K562 (cell line): ENCODE measurements at regions not wholly inside any gene's neighbourhood (a gene's known extent, or its start where the extent isn't known, plus 50 kb on each side); places are given as distances from the start of the nearest gene placed in this dataset.

Source experiments
- ASH1L ChIP-seq: fragments of 450-650 bp; IDR thresholded peaks from 2 replicates; pipeline ENCODE4 v1.6.1; 2018; ENCODE audit warnings: borderline replicate concordance, mild to moderate bottlenecking, low read depth; ENCODE audit not compliant: partially characterized antibody
- ATF1 ChIP-seq, 2 experiments: fragments of 450-650 bp in 1 of 2; IDR thresholded peaks; 2 replicates each; pipeline ENCODE4 v1.6.1; 2016; ENCODE audit warnings: missing compliant biosample characterization in 1 of 2, missing genetic modification characterization in 1 of 2
- CTBP1 ChIP-seq: fragments of 450-650 bp; IDR thresholded peaks from 2 replicates; pipeline ENCODE4 v1.6.1; 2016; ENCODE audit warnings: borderline replicate concordance
- DDX20 ChIP-seq: fragments of 450-650 bp; IDR thresholded peaks from 2 replicates; pipeline ENCODE4 v1.6.1; 2016; ENCODE audit warnings: missing genetic modification characterization, low read depth, mild to moderate bottlenecking, missing compliant biosample characterization, moderate library complexity
- FOS ChIP-seq: IDR thresholded peaks from 3 replicates; pipeline ENCODE4 v1.6.1; 2011; ENCODE audit not compliant: insufficient read length; ENCODE audit errors: extremely low read depth
- GTF2A2 ChIP-seq: IDR thresholded peaks from 2 replicates; pipeline ENCODE4 v1.6.1; 2016; ENCODE audit warnings: mild to moderate bottlenecking, missing genetic modification characterization, missing compliant biosample characterization
- KLF16 ChIP-seq: IDR thresholded peaks from 2 replicates; pipeline ENCODE4 v1.6.1; 2016; ENCODE audit warnings: antibody characterized with exemption
- SIRT6 ChIP-seq: IDR thresholded peaks from one replicate; pipeline ENCODE4 v1.6.1; 2012; ENCODE audit warnings: low read depth, mild to moderate bottlenecking, control low read depth, inconsistent platforms, low read length, moderate library complexity
- TAF1 ChIP-seq: IDR thresholded peaks from 2 replicates; pipeline ENCODE4 v1.6.1; 2011; ENCODE audit warnings: mild to moderate bottlenecking, low read length, moderate library complexity; ENCODE audit not compliant: insufficient read depth, control insufficient read depth, severe bottlenecking; ENCODE audit errors: extremely low read depth
- TEAD2 ChIP-seq: fragments of 450-650 bp; IDR thresholded peaks from 2 replicates; pipeline ENCODE4 v1.6.1; 2016; ENCODE audit warnings: missing genetic modification characterization, control low read depth, missing compliant biosample characterization
- TF ChIP-seq, protein P1 (sequence below), 2 experiments: IDR thresholded peaks; 2 replicates each; pipeline ENCODE4 v1.6.1; 2012; ENCODE audit warnings: improper control_type of control experiment in 2 of 2, low read depth in 2 of 2, low read length in 2 of 2, borderline replicate concordance in 1 of 2
- TF ChIP-seq, protein P2 (sequence below), 3 experiments: IDR thresholded peaks in 2 of 3; conservative IDR thresholded peaks in 1 of 3; 2 replicates each; pipeline ENCODE4 v1.5.1; 2011 to 2012; ENCODE audit warnings: low read length in 3 of 3, mild to moderate bottlenecking in 3 of 3, control low read depth in 2 of 3, improper control_type of control experiment in 1 of 3, inconsistent platforms in 1 of 3, low read depth in 1 of 3, mixed read lengths in 1 of 3, moderate library complexity in 1 of 3; ENCODE audit not compliant: insufficient read depth in 2 of 3
- TF ChIP-seq, protein P3 (sequence below): IDR thresholded peaks from 2 replicates; pipeline ENCODE4 v1.6.1; 2014; ENCODE audit warnings: antibody characterized with exemption
- TF ChIP-seq, protein P4 (sequence below): fragments of 250-450 bp; sonication (Bioruptor Pico); IDR thresholded peaks from 2 replicates; pipeline ENCODE4 v1.8.0; 2022; ENCODE audit warnings: inconsistent platforms, mild to moderate bottlenecking, moderate library complexity, borderline replicate concordance
- TF ChIP-seq, protein P5 (sequence below), 2 experiments: fragments of 450-650 bp; IDR thresholded peaks; 2 replicates each; pipeline ENCODE4 v1.6.1; 2018; ENCODE audit warnings: mild to moderate bottlenecking in 2 of 2, low read depth in 1 of 2; ENCODE audit not compliant: partially characterized antibody in 2 of 2
- TF ChIP-seq, protein P6 (sequence below): fragments of 450-650 bp; IDR thresholded peaks from 2 replicates; pipeline ENCODE4 v1.6.1; 2016; ENCODE audit warnings: low read depth, mild to moderate bottlenecking, moderate library complexity

DNA sequence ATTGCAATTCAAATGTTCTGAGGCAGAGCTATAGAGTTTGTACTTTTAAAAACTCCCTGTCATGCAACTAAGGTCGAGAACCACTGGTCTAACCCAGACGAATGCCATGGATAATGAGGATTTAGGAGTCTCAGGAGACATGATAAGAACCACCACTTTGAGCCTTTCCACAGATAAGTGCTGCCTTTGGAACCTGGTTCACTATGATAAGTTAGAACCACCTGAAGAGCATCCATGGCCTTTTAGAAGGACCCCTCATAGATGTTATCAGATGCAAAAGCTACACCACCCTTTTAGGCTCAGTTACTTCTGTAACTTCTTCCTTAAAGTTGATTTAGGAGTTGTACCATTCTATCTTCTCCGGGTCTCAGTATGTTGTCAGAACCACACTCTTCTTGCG is 350.6 kb upstream of the CCL2 start (continued):
- TF ChIP-seq SIRT6 = no peak
- TF ChIP-seq ASH1L = no peak
- no peak for TF ChIP-seq FOS
- TF ChIP-seq, protein P1, sequence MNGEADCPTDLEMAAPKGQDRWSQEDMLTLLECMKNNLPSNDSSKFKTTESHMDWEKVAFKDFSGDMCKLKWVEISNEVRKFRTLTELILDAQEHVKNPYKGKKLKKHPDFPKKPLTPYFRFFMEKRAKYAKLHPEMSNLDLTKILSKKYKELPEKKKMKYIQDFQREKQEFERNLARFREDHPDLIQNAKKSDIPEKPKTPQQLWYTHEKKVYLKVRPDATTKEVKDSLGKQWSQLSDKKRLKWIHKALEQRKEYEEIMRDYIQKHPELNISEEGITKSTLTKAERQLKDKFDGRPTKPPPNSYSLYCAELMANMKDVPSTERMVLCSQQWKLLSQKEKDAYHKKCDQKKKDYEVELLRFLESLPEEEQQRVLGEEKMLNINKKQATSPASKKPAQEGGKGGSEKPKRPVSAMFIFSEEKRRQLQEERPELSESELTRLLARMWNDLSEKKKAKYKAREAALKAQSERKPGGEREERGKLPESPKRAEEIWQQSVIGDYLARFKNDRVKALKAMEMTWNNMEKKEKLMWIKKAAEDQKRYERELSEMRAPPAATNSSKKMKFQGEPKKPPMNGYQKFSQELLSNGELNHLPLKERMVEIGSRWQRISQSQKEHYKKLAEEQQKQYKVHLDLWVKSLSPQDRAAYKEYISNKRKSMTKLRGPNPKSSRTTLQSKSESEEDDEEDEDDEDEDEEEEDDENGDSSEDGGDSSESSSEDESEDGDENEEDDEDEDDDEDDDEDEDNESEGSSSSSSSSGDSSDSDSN (IDR thresholded peaks at IDR 0.05; ENCODE audit: borderline replicate concordance in 1 of 2, low read depth in 2 of 2, low read length in 2 of 2) = no peak
- no peak for TF ChIP-seq ATF1 (CRISPR knock-in tag; IDR thresholded peaks at IDR 0.05)
- TF ChIP-seq ATF1 (tag; IDR thresholded peaks at IDR 0.05) = no peak
- no peak for TF ChIP-seq TAF1
- TF ChIP-seq GTF2A2 (tag) = no peak
- TF ChIP-seq, protein P2, sequence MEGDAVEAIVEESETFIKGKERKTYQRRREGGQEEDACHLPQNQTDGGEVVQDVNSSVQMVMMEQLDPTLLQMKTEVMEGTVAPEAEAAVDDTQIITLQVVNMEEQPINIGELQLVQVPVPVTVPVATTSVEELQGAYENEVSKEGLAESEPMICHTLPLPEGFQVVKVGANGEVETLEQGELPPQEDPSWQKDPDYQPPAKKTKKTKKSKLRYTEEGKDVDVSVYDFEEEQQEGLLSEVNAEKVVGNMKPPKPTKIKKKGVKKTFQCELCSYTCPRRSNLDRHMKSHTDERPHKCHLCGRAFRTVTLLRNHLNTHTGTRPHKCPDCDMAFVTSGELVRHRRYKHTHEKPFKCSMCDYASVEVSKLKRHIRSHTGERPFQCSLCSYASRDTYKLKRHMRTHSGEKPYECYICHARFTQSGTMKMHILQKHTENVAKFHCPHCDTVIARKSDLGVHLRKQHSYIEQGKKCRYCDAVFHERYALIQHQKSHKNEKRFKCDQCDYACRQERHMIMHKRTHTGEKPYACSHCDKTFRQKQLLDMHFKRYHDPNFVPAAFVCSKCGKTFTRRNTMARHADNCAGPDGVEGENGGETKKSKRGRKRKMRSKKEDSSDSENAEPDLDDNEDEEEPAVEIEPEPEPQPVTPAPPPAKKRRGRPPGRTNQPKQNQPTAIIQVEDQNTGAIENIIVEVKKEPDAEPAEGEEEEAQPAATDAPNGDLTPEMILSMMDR (IDR thresholded peaks at IDR 0.05 in 2 of 3, conservative IDR thresholded peaks at IDR 0.05 in 1 of 3; ENCODE audit: insufficient read depth in 2 of 3, low read depth in 1 of 3, low read length in 3 of 3) = no peak
- no peak for TF ChIP-seq TEAD2
- no peak for TF ChIP-seq DDX20 (tag)
- TF ChIP-seq CTBP1 = peak; percentile 96; the same call in 1 of the 2 replicates
- TF ChIP-seq, protein P3, sequence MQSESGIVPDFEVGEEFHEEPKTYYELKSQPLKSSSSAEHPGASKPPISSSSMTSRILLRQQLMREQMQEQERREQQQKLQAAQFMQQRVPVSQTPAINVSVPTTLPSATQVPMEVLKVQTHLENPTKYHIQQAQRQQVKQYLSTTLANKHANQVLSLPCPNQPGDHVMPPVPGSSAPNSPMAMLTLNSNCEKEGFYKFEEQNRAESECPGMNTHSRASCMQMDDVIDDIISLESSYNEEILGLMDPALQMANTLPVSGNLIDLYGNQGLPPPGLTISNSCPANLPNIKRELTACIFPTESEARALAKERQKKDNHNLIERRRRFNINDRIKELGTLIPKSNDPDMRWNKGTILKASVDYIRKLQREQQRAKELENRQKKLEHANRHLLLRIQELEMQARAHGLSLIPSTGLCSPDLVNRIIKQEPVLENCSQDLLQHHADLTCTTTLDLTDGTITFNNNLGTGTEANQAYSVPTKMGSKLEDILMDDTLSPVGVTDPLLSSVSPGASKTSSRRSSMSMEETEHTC = no peak; the same call in 1 of the 2 replicates
- peak; percentile 91 for TF ChIP-seq KLF16
- TF ChIP-seq, protein P4, sequence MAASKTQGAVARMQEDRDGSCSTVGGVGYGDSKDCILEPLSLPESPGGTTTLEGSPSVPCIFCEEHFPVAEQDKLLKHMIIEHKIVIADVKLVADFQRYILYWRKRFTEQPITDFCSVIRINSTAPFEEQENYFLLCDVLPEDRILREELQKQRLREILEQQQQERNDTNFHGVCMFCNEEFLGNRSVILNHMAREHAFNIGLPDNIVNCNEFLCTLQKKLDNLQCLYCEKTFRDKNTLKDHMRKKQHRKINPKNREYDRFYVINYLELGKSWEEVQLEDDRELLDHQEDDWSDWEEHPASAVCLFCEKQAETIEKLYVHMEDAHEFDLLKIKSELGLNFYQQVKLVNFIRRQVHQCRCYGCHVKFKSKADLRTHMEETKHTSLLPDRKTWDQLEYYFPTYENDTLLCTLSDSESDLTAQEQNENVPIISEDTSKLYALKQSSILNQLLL (CRISPR knock-in tag) = no peak
- TF ChIP-seq, protein P5, sequence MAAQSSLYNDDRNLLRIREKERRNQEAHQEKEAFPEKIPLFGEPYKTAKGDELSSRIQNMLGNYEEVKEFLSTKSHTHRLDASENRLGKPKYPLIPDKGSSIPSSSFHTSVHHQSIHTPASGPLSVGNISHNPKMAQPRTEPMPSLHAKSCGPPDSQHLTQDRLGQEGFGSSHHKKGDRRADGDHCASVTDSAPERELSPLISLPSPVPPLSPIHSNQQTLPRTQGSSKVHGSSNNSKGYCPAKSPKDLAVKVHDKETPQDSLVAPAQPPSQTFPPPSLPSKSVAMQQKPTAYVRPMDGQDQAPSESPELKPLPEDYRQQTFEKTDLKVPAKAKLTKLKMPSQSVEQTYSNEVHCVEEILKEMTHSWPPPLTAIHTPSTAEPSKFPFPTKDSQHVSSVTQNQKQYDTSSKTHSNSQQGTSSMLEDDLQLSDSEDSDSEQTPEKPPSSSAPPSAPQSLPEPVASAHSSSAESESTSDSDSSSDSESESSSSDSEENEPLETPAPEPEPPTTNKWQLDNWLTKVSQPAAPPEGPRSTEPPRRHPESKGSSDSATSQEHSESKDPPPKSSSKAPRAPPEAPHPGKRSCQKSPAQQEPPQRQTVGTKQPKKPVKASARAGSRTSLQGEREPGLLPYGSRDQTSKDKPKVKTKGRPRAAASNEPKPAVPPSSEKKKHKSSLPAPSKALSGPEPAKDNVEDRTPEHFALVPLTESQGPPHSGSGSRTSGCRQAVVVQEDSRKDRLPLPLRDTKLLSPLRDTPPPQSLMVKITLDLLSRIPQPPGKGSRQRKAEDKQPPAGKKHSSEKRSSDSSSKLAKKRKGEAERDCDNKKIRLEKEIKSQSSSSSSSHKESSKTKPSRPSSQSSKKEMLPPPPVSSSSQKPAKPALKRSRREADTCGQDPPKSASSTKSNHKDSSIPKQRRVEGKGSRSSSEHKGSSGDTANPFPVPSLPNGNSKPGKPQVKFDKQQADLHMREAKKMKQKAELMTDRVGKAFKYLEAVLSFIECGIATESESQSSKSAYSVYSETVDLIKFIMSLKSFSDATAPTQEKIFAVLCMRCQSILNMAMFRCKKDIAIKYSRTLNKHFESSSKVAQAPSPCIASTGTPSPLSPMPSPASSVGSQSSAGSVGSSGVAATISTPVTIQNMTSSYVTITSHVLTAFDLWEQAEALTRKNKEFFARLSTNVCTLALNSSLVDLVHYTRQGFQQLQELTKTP (IDR thresholded peaks at IDR 0.05; ENCODE audit: low read depth in 1 of 2, partially characterized antibody in 2 of 2) = no peak
- TF ChIP-seq, protein P6, sequence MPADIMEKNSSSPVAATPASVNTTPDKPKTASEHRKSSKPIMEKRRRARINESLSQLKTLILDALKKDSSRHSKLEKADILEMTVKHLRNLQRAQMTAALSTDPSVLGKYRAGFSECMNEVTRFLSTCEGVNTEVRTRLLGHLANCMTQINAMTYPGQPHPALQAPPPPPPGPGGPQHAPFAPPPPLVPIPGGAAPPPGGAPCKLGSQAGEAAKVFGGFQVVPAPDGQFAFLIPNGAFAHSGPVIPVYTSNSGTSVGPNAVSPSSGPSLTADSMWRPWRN = peak; percentile 55; the same call in 1 of the 2 replicates
